ENCODE measurements at regions not wholly inside any gene's neighbourhood (a gene's known extent, or its start where the extent isn't known, plus 50 kb on each side); places are given as distances from the start of the nearest gene placed in this dataset.

- H3K4me2 ChIP-seq (ENCODE audit: low read length), result no peak overlapping the region
- POLR2A ChIA-PET, result interaction anchor here (0.6 to 0.7 kb wide), 2 partner anchors 33 to 600 kb away, joined by 3 to 4 read pairs; no protein-coding TSS in a partner anchor
- H2AFZ ChIP-seq (ENCODE audit: low read length), result no peak overlapping the region; the same call in 1 of the 2 replicates
- no peaks in the 10 kb centered on the region for H4K20me1 ChIP-seq (ENCODE audit: insufficient read depth, low read length)
- TF ChIP-seq CTCF (conservative IDR thresholded peaks at IDR 0.05; ENCODE audit: low read length) (peak; percentile 58; the same call in 1 of the 2 replicates), EZH2phosphoT487 (IDR thresholded peaks at IDR 0.05; ENCODE audit: borderline replicate concordance, low read depth, low read length) (no peak)
- CTCF ChIA-PET (ENCODE audit: unreplicated experiment), result no interaction called here
- no peak overlapping the region for H3K4me3 ChIP-seq (ENCODE audit: low read depth, low read length, poor library complexity, severe bottlenecking)
- peaks cover 35% of the 10 kb centered on the region for H3K4me1 ChIP-seq (ENCODE audit: insufficient read depth, low read length, poor library complexity, severe bottlenecking)
- no peaks in the 10 kb centered on the region for H3K79me2 ChIP-seq (ENCODE audit: insufficient read depth, low read depth, low read length)
- H3K9me3 ChIP-seq (ENCODE audit: low read length), result no peaks in the 10 kb centered on the region
- intact Hi-C loops (cut with micrococcal nuclease; ENCODE audit: unreplicated experiment), result no loop called here
- no peaks in the 10 kb centered on the region for H3K36me3 ChIP-seq (ENCODE audit: insufficient read depth, low read length)
- BruUV-seq (replicated peaks), result no TSS peak
- DNase-seq (ENCODE audit: low spot score), result peak; percentile 58
- no peaks in the 10 kb centered on the region for H3K9me2 ChIP-seq (ENCODE audit: insufficient read depth, low read length)
- no peak overlapping the region for H3K27ac ChIP-seq (ENCODE audit: low read depth, low read length, poor library complexity, severe bottlenecking)
These were observed 122.2 kb downstream of the LHX2 start for GRCh38 chr9:124133727-124134126.

GRCh38 chr9:124134526-124134925 is 123.0 kb downstream of the LHX2 start:
- Histone ChIP-seq H3K36me3 (ENCODE audit: insufficient read depth, low read length) (no peaks in the 10 kb centered on the region), H3K4me2 (ENCODE audit: low read length) (peak overlapping the region; percentile 30), H3K27ac (ENCODE audit: low read depth, low read length, poor library complexity, severe bottlenecking) (no peak overlapping the region), H3K4me3 (ENCODE audit: low read depth, low read length, poor library complexity, severe bottlenecking) (no peak overlapping the region), H4K20me1 (ENCODE audit: insufficient read depth, low read length) (no peaks in the 10 kb centered on the region), H2AFZ (ENCODE audit: low read length) (peak overlapping the region; percentile 49; the same call in 1 of the 2 replicates), H3K4me1 (ENCODE audit: insufficient read depth, low read length, poor library complexity, severe bottlenecking) (peaks cover 35% of the 10 kb centered on the region), H3K9me2 (ENCODE audit: insufficient read depth, low read length) (no peaks in the 10 kb centered on the region), H3K79me2 (ENCODE audit: insufficient read depth, low read depth, low read length) (no peaks in the 10 kb centered on the region), H3K9me3 (ENCODE audit: low read length) (no peaks in the 10 kb centered on the region)
- no peak for DNase-seq (ENCODE audit: low spot score)
- intact Hi-C loops (cut with micrococcal nuclease; ENCODE audit: unreplicated experiment), result no loop called here
- no TSS peak for BruUV-seq (replicated peaks)
- TF ChIP-seq CTCF (conservative IDR thresholded peaks at IDR 0.05; ENCODE audit: low read length) (no peak), EZH2phosphoT487 (IDR thresholded peaks at IDR 0.05; ENCODE audit: borderline replicate concordance, low read depth, low read length) (no peak)
- POLR2A ChIA-PET, result interaction anchor here (0.7 kb wide), 2 partner anchors 601 to 1096 kb away, joined by 3 to 4 read pairs; no protein-coding TSS in a partner anchor
- CTCF ChIA-PET (ENCODE audit: unreplicated experiment), result no interaction called here

- Histone ChIP-seq H3K27ac (ENCODE audit: low read depth, low read length, poor library complexity, severe bottlenecking) (no peak overlapping the region), H3K36me3 (ENCODE audit: insufficient read depth, low read length) (no peaks in the 10 kb centered on the region), H4K20me1 (ENCODE audit: insufficient read depth, low read length) (no peaks in the 10 kb centered on the region), H3K79me2 (ENCODE audit: insufficient read depth, low read depth, low read length) (no peaks in the 10 kb centered on the region), H3K4me3 (ENCODE audit: low read depth, low read length, poor library complexity, severe bottlenecking) (no peak overlapping the region), H2AFZ (ENCODE audit: low read length) (no peak overlapping the region), H3K9me2 (ENCODE audit: insufficient read depth, low read length) (no peaks in the 10 kb centered on the region), H3K4me1 (ENCODE audit: insufficient read depth, low read length, poor library complexity, severe bottlenecking) (peaks cover 35% of the 10 kb centered on the region), H3K4me2 (ENCODE audit: low read length) (no peak overlapping the region), H3K9me3 (ENCODE audit: low read length) (no peaks in the 10 kb centered on the region)
- DNase-seq (ENCODE audit: low spot score), result no peak
- TF ChIP-seq CTCF (conservative IDR thresholded peaks at IDR 0.05; ENCODE audit: low read length), result no peak
- TF ChIP-seq EZH2phosphoT487 (IDR thresholded peaks at IDR 0.05; ENCODE audit: borderline replicate concordance, low read depth, low read length), result no peak
- ChIA-PET POLR2A (no interaction called here), CTCF (ENCODE audit: unreplicated experiment) (no interaction called here)
- intact Hi-C loops (cut with micrococcal nuclease; ENCODE audit: unreplicated experiment), result no loop called here
- BruUV-seq (replicated peaks), result no TSS peak
These were observed 121.9 kb upstream of the NEK6 start for GRCh38 chr9:124135813-124136365.

Data from OCI-LY7 (cell line).